ENCODE measurements at regions not wholly inside any gene's neighbourhood (a gene's known extent, or its start where the extent isn't known, plus 50 kb on each side); places are given as distances from the start of the nearest gene placed in this dataset.

GRCh38 chr11:81579339-81579738 lies 1154.3 kb downstream of the FAM181B start:
- Histone ChIP-seq H4K20me1 (ENCODE audit: control insufficient read depth, insufficient read depth, low read depth, low read length) (no peaks in the 10 kb centered on the region), H3K9me2 (replicated peaks; ENCODE audit: control insufficient read depth, low read length) (no peaks in the 10 kb centered on the region), H3K9me3 (ENCODE audit: control insufficient read depth, insufficient read depth, low read length) (no peaks in the 10 kb centered on the region), H3K27me3 (ENCODE audit: control insufficient read depth, low read length) (no peaks in the 10 kb centered on the region), H3K27ac (ENCODE audit: low read depth, low read length) (no peak overlapping the region), H3K4me3 (ENCODE audit: low read length) (no peak overlapping the region), H3K36me3 (ENCODE audit: control insufficient read depth, low read length) (no peaks in the 10 kb centered on the region), H3K4me2 (ENCODE audit: low read length) (no peak overlapping the region), H3K79me2 (ENCODE audit: control insufficient read depth, low read length) (no peaks in the 10 kb centered on the region), H3K4me1 (ENCODE audit: control insufficient read depth, low read length) (no peaks in the 10 kb centered on the region), H3F3A (ENCODE audit: control insufficient read depth, insufficient read depth) (no peaks in the 10 kb centered on the region)
- TF ChIP-seq EZH2phosphoT487 (IDR thresholded peaks at IDR 0.05; ENCODE audit: borderline replicate concordance, low read length) (no peak), CTCF (IDR thresholded peaks at IDR 0.05; ENCODE audit: low read depth, low read length, poor library complexity, severe bottlenecking) (no peak)

DNA sequence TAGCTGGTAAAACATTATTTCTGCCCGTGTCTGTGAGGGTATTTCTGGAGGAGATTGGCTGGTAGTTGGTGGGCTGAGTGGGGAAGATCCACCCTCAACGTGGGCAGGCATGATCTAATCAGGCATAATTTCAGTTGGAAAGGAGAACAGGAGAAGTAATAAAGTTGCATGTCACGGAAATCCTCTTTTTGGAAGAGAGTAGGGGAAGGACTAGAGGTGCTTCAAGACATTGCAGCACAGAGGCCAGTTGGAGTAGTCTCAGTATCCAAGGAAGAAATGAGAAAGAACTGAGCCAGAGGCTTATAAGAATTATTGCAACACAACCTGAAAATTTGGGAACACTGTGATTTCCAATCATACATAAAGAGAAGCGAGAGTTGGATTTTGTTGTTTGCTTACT lies 1155.1 kb downstream of the FAM181B start:
- no peaks in the 10 kb centered on the region for H3K9me3 ChIP-seq (ENCODE audit: control insufficient read depth, insufficient read depth, low read length)
- H3K79me2 ChIP-seq (ENCODE audit: control insufficient read depth, low read length), result no peaks in the 10 kb centered on the region
- H3K36me3 ChIP-seq (ENCODE audit: control insufficient read depth, low read length), result no peaks in the 10 kb centered on the region
- no peaks in the 10 kb centered on the region for H3F3A ChIP-seq (ENCODE audit: control insufficient read depth, insufficient read depth)
- H3K4me1 ChIP-seq (ENCODE audit: control insufficient read depth, low read length), result no peaks in the 10 kb centered on the region
- H3K9me2 ChIP-seq (replicated peaks; ENCODE audit: control insufficient read depth, low read length), result no peaks in the 10 kb centered on the region
- no peak for TF ChIP-seq CTCF (IDR thresholded peaks at IDR 0.05; ENCODE audit: low read depth, low read length, poor library complexity, severe bottlenecking)
- TF ChIP-seq EZH2phosphoT487 (IDR thresholded peaks at IDR 0.05; ENCODE audit: borderline replicate concordance, low read length), result no peak
- no peak overlapping the region for H3K4me3 ChIP-seq (ENCODE audit: low read length)
- no peaks in the 10 kb centered on the region for H4K20me1 ChIP-seq (ENCODE audit: control insufficient read depth, insufficient read depth, low read depth, low read length)
- H3K4me2 ChIP-seq (ENCODE audit: low read length), result no peak overlapping the region
- no peak overlapping the region for H3K27ac ChIP-seq (ENCODE audit: low read depth, low read length)
- no peaks in the 10 kb centered on the region for H3K27me3 ChIP-seq (ENCODE audit: control insufficient read depth, low read length)

DNA sequence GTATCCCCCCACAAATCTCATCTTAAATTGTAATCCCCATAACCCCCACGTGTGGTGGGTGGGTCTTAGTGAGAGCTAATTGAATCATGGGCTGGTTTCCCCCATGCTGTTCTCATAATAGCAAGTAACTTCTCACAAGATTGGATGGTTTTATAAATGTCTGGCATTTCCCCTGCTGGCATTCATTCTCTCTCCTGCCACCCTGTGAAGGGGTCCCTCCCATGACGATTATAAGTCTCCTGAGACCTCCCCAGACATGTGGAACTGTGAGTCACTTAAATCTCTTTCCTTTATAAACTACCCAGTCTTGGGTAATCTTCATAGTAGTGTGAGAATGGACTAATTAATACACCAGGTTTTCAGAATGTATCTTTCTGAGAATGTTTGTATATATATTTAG lies 1159.4 kb downstream of the FAM181B start:
- Histone ChIP-seq H3K4me1 (ENCODE audit: control insufficient read depth, low read length) (no peaks in the 10 kb centered on the region), H3F3A (ENCODE audit: control insufficient read depth, insufficient read depth) (no peaks in the 10 kb centered on the region), H3K9me3 (ENCODE audit: control insufficient read depth, insufficient read depth, low read length) (no peaks in the 10 kb centered on the region), H3K9me2 (replicated peaks; ENCODE audit: control insufficient read depth, low read length) (no peaks in the 10 kb centered on the region), H3K27ac (ENCODE audit: low read depth, low read length) (no peak overlapping the region), H3K4me3 (ENCODE audit: low read length) (no peak overlapping the region), H4K20me1 (ENCODE audit: control insufficient read depth, insufficient read depth, low read depth, low read length) (no peaks in the 10 kb centered on the region), H3K36me3 (ENCODE audit: control insufficient read depth, low read length) (no peaks in the 10 kb centered on the region), H3K27me3 (ENCODE audit: control insufficient read depth, low read length) (no peaks in the 10 kb centered on the region), H3K79me2 (ENCODE audit: control insufficient read depth, low read length) (no peaks in the 10 kb centered on the region), H3K4me2 (ENCODE audit: low read length) (no peak overlapping the region)
- no peak for TF ChIP-seq CTCF (IDR thresholded peaks at IDR 0.05; ENCODE audit: low read depth, low read length, poor library complexity, severe bottlenecking)
- no peak for TF ChIP-seq EZH2phosphoT487 (IDR thresholded peaks at IDR 0.05; ENCODE audit: borderline replicate concordance, low read length)

DNA sequence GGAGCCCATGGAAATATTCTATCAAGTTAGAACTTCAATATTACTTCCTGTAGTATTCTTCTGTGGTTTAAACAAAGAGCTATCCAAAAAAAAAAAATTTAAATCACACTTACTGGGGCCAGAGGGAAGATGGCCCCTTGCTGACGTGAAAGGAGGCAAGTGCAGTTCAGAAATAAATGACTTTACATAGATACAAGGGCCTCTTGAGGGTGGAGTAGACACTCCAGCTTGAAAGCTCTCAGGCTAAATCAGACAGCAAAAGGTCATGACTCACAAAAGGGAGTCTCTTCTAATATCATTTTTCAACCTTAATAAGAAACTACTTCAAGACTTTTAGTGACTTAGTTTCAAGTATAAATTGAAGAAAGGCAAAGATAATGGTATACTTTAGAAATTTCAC lies 1160.3 kb downstream of the FAM181B start:
- no peak overlapping the region for H3K27ac ChIP-seq (ENCODE audit: low read depth, low read length)
- no peak overlapping the region for H3K4me3 ChIP-seq (ENCODE audit: low read length)
- H3K27me3 ChIP-seq (ENCODE audit: control insufficient read depth, low read length), result no peaks in the 10 kb centered on the region
- TF ChIP-seq EZH2phosphoT487 (IDR thresholded peaks at IDR 0.05; ENCODE audit: borderline replicate concordance, low read length) (no peak), CTCF (IDR thresholded peaks at IDR 0.05; ENCODE audit: low read depth, low read length, poor library complexity, severe bottlenecking) (no peak)
- no peaks in the 10 kb centered on the region for H3K4me1 ChIP-seq (ENCODE audit: control insufficient read depth, low read length)
- H3K36me3 ChIP-seq (ENCODE audit: control insufficient read depth, low read length), result no peaks in the 10 kb centered on the region
- H4K20me1 ChIP-seq (ENCODE audit: control insufficient read depth, insufficient read depth, low read depth, low read length), result no peaks in the 10 kb centered on the region
- H3F3A ChIP-seq (ENCODE audit: control insufficient read depth, insufficient read depth), result no peaks in the 10 kb centered on the region
- H3K9me3 ChIP-seq (ENCODE audit: control insufficient read depth, insufficient read depth, low read length), result no peaks in the 10 kb centered on the region
- no peak overlapping the region for H3K4me2 ChIP-seq (ENCODE audit: low read length)
- H3K79me2 ChIP-seq (ENCODE audit: control insufficient read depth, low read length), result no peaks in the 10 kb centered on the region
- H3K9me2 ChIP-seq (replicated peaks; ENCODE audit: control insufficient read depth, low read length), result no peaks in the 10 kb centered on the region
